ENCODE measurements at regions not wholly inside any gene's neighbourhood (a gene's known extent, or its start where the extent isn't known, plus 50 kb on each side); places are given as distances from the start of the nearest gene placed in this dataset.

GRCh38 chr10:131803860-131804425 is 96.9 kb upstream of the PPP2R2D start:
- TF ChIP-seq CTCF (IDR thresholded peaks at IDR 0.05): no peak
- no peak for TF ChIP-seq POLR2A (IDR thresholded peaks at IDR 0.05)
- no peak for TF ChIP-seq POLR2AphosphoS5 (IDR thresholded peaks at IDR 0.05)
